ENCODE measurements at regions not wholly inside any gene's neighbourhood (a gene's known extent, or its start where the extent isn't known, plus 50 kb on each side); places are given as distances from the start of the nearest gene placed in this dataset.

- TF ChIP-seq POLR2AphosphoS5 (IDR thresholded peaks at IDR 0.05) (no peak), CTCF (IDR thresholded peaks at IDR 0.05) (no peak), EP300 (IDR thresholded peaks at IDR 0.05) (no peak), POLR2A (IDR thresholded peaks at IDR 0.05) (no peak)
These were observed 148.4 kb upstream of the MAP3K1 start for GRCh38 chr5:56666901-56667300.

Data from suprapubic skin (tissue), 4 donors.